Astrocyte (in vitro differentiated cells and primary cell): ENCODE measurements at regions not wholly inside any gene's neighbourhood (a gene's known extent, or its start where the extent isn't known, plus 50 kb on each side); places are given as distances from the start of the nearest gene placed in this dataset.

Experiments
- EZH2 ChIP-seq: IDR thresholded peaks from 2 replicates; pipeline ENCODE4 v1.6.1; 2012; ENCODE audit warnings: mild to moderate bottlenecking, low read length, inconsistent platforms; ENCODE audit not compliant: insufficient read depth
- TF ChIP-seq, protein P1 (sequence below): IDR thresholded peaks from 2 replicates; pipeline ENCODE4 v1.5.1; 2011; ENCODE audit warnings: low read depth, mild to moderate bottlenecking, inconsistent platforms, low read length, moderate library complexity; ENCODE audit not compliant: insufficient read depth

GRCh38 chr5:13595978-13596377 is 348.5 kb downstream of the DNAH5 start:
- TF ChIP-seq, protein P1, sequence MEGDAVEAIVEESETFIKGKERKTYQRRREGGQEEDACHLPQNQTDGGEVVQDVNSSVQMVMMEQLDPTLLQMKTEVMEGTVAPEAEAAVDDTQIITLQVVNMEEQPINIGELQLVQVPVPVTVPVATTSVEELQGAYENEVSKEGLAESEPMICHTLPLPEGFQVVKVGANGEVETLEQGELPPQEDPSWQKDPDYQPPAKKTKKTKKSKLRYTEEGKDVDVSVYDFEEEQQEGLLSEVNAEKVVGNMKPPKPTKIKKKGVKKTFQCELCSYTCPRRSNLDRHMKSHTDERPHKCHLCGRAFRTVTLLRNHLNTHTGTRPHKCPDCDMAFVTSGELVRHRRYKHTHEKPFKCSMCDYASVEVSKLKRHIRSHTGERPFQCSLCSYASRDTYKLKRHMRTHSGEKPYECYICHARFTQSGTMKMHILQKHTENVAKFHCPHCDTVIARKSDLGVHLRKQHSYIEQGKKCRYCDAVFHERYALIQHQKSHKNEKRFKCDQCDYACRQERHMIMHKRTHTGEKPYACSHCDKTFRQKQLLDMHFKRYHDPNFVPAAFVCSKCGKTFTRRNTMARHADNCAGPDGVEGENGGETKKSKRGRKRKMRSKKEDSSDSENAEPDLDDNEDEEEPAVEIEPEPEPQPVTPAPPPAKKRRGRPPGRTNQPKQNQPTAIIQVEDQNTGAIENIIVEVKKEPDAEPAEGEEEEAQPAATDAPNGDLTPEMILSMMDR, result no peak
- TF ChIP-seq EZH2, result no peak
